ACC112 (cell line): ENCODE measurements at regions not wholly inside any gene's neighbourhood (a gene's known extent, or its start where the extent isn't known, plus 50 kb on each side); places are given as distances from the start of the nearest gene placed in this dataset.

ENCODE experiments used
- H2AFZ ChIP-seq: fragments of 200-600 bp; sonication (generic); one replicate; pipeline ENCODE4 v1.6.0; 2017; ENCODE audit warnings: antibody characterized with exemption, low read length; ENCODE audit not compliant: unreplicated experiment
- H3K27ac ChIP-seq: fragments of 200-600 bp; sonication (generic); 2 replicates; pipeline ENCODE4 v1.5.1; 2014; ENCODE audit warnings: low read depth, mild to moderate bottlenecking, antibody characterized with exemption, low read length, moderate library complexity
- H3K27me3 ChIP-seq: fragments of 200-600 bp; sonication (generic); 2 replicates; pipeline ENCODE4 v1.6.1; 2014; ENCODE audit warnings: mild to moderate bottlenecking, antibody characterized with exemption, low read length, moderate library complexity, mixed read lengths; ENCODE audit not compliant: insufficient read depth
- H3K36me3 ChIP-seq: fragments of 200-600 bp; sonication (generic); 2 replicates; pipeline ENCODE4 v1.6.1; 2016; ENCODE audit warnings: mild to moderate bottlenecking, antibody characterized with exemption, low read length, moderate library complexity, mixed read lengths; ENCODE audit not compliant: insufficient read depth
- H3K4me1 ChIP-seq: fragments of 200-600 bp; sonication (generic); one replicate; pipeline ENCODE4 v1.6.1; 2016; ENCODE audit warnings: low read length, mixed read lengths; ENCODE audit not compliant: insufficient read depth, unreplicated experiment, control insufficient read depth
- H3K4me3 ChIP-seq: fragments of 200-600 bp; sonication (generic); 2 replicates; pipeline ENCODE4 v1.5.1; 2014; ENCODE audit warnings: mild to moderate bottlenecking, low read depth, low read length
- H3K79me2 ChIP-seq: fragments of 200-600 bp; sonication (generic); one replicate; pipeline ENCODE4 v1.6.0; 2016; ENCODE audit warnings: low read length; ENCODE audit not compliant: control insufficient read depth, unreplicated experiment, insufficient read depth

DNA sequence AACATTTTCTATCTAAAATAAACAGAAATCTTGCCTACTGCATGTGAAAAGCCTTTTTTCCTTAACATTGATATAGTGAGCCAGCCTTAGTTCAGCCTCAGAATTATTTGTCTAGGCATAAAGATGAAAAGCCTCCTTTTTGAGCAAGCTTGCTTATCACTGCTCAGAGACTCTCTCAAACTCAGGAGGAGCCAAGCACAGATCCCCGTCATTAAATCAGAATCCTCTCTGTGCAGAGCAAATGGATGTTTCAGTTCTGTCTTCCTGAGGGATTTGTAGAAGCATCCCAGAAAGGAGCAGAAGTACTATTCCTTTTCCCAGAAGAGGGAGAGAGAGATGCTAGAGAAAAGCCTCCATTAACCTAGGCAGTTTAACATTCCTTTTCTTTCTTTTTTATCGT is 186.9 kb upstream of the LNX1 start:
- Histone ChIP-seq H3K4me1 (peaks cover 45% of the 10 kb centered on the region), H2AFZ (peak overlapping the region; percentile 58), H3K4me3 (peak overlapping the region; percentile 17), H3K27ac (peak overlapping the region; percentile 61), H3K27me3 (no peaks in the 10 kb centered on the region), H3K79me2 (no peaks in the 10 kb centered on the region), H3K36me3 (no peaks in the 10 kb centered on the region)

DNA sequence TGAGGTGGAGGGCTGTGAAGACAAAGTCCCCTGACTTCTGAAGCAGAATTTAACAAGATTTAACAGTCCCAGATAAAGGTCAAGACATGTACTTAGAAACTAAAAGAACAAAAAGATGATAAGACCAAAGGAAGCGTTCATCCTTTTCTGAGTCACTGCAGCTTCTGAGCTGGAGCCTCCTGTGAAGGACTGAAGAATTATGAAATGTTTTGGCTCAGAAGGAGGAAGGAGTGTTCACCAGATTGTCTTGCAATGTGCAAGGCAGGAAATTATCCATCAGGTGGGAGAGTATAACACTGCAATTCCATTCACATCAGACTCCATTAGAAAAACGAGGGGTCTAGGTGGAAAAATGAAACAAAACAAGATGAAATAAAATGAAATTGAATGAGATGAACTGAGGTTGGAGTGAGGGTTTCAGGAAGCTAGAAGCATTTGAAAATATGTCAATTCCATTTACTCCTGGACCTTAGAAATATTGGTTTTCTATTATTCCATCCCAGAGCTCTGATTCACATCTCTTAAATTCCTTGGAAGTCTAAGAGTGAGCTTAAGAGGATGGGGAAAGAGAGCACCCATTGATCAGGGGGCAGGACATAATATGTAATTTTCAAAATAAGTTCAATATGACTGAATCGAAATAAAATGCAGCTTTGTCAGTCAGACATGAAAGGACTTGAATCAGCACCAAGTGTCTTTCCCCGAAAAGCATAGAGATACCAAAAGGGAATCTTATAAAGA is 186.1 kb upstream of the LNX1 start:
- Histone ChIP-seq H3K36me3 (no peaks in the 10 kb centered on the region), H3K4me1 (peaks cover 38% of the 10 kb centered on the region), H3K4me3 (peak overlapping the region; percentile 17; the same call in 1 of the 2 replicates), H2AFZ (peak overlapping the region; percentile 58), H3K79me2 (no peaks in the 10 kb centered on the region), H3K27ac (peak overlapping the region; percentile 61), H3K27me3 (no peaks in the 10 kb centered on the region)

DNA sequence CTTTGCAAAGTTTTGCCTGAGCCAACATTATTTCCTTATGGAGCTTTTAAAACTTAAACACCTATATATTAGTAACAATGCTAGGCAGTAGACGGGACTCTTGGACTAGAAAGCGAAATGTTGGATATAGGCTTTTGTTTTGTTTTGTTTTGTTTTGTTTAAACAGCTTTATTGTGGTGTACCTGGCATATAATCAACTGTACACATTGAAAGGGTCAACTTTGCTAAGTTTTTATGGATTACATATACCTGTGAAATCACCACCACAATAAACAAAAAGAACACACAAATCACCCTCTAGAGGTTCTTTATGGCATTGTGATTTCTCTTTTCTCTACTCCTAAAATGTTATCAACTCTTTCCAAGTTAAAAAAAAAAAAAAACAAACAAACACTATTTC is 184.9 kb upstream of the LNX1 start:
- H2AFZ ChIP-seq = no peak overlapping the region
- no peaks in the 10 kb centered on the region for H3K36me3 ChIP-seq
- H3K27ac ChIP-seq = no peak overlapping the region

DNA sequence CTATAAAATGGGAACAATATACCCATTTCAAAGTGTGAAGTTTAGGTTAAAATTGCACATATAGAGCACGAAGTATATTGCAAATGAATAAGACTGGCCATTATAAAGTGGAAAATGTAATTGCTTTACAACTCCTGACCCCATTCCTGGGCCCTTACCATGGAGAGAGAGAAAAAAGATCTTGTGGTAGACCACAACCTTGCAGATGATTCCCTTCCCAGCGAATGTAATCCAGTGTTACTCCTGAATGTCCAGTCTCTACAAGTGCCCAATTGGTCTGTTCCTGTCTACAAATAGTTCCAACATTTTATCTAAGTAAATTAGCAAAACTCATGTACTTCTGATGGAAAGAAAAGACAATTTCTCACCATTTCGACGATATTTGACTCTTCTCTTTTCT is 184.1 kb upstream of the LNX1 start:
- no peaks in the 10 kb centered on the region for H3K79me2 ChIP-seq

More for the DNA sequence above, 184.9 kb upstream of the LNX1 start:
- H3K4me3 ChIP-seq = no peak overlapping the region
- H3K27me3 ChIP-seq = no peaks in the 10 kb centered on the region
- peaks cover 27% of the 10 kb centered on the region for H3K4me1 ChIP-seq
- H3K79me2 ChIP-seq = no peaks in the 10 kb centered on the region

DNA sequence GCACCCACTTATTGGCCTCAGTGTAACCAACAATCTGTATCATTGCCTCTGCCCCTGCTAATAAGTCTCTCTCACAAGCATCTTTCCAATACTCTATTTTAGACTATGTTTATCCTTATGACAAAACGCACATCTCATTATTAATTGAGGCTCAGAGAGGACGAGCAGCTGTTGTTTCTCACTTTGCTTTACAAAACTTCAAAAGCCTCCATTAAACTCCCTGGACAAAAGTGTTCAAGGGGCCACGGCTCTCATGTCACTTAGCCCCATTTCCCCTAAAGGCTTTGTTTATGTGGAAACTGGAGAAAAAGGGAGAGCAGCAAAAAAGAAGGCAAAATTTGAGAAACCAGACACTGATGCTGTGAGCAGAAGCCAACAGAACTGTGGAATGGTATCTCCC is 180.0 kb upstream of the LNX1 start:
- Histone ChIP-seq H3K27me3 (no peaks in the 10 kb centered on the region), H3K79me2 (no peaks in the 10 kb centered on the region), H3K36me3 (no peaks in the 10 kb centered on the region), H3K4me3 (no peak overlapping the region), H3K4me1 (peaks cover 21% of the 10 kb centered on the region), H3K27ac (no peak overlapping the region), H2AFZ (no peak overlapping the region)

More for the DNA sequence above, 184.1 kb upstream of the LNX1 start:
- Histone ChIP-seq H3K4me3 (no peak overlapping the region), H3K27me3 (no peaks in the 10 kb centered on the region), H3K4me1 (peaks cover 21% of the 10 kb centered on the region), H3K36me3 (no peaks in the 10 kb centered on the region), H2AFZ (no peak overlapping the region), H3K27ac (no peak overlapping the region)

GRCh38 chr4:53767482-53767881 is 176.2 kb upstream of the LNX1 start:
- H3K79me2 ChIP-seq = no peaks in the 10 kb centered on the region
- peaks cover 57% of the 10 kb centered on the region for H3K4me1 ChIP-seq
- H3K27me3 ChIP-seq = no peaks in the 10 kb centered on the region
- H3K27ac ChIP-seq = peak overlapping the region; percentile 48
- H2AFZ ChIP-seq = peak overlapping the region; percentile 10
- H3K36me3 ChIP-seq = no peaks in the 10 kb centered on the region
- H3K4me3 ChIP-seq = no peak overlapping the region

- Histone ChIP-seq H2AFZ (peak overlapping the region; percentile 97), H3K79me2 (no peaks in the 10 kb centered on the region), H3K27me3 (no peaks in the 10 kb centered on the region), H3K36me3 (no peaks in the 10 kb centered on the region), H3K27ac (peak overlapping the region; percentile 50), H3K4me1 (peaks cover 57% of the 10 kb centered on the region), H3K4me3 (peak overlapping the region; percentile 65)
Observed at GRCh38 chr4:53764761-53765490, 173.6 kb upstream of the LNX1 start.

- Histone ChIP-seq H2AFZ (peak overlapping the region; percentile 97), H3K27ac (peak overlapping the region; percentile 50), H3K4me3 (no peak overlapping the region), H3K36me3 (no peaks in the 10 kb centered on the region), H3K4me1 (peaks cover 57% of the 10 kb centered on the region), H3K27me3 (no peaks in the 10 kb centered on the region), H3K79me2 (no peaks in the 10 kb centered on the region)
Observed at GRCh38 chr4:53763813-53764597, 172.7 kb upstream of the LNX1 start.

- Histone ChIP-seq H3K4me1 (no peaks in the 10 kb centered on the region), H3K27me3 (no peaks in the 10 kb centered on the region), H3K4me3 (no peak overlapping the region), H3K79me2 (no peaks in the 10 kb centered on the region), H3K27ac (no peak overlapping the region), H2AFZ (no peak overlapping the region), H3K36me3 (no peaks in the 10 kb centered on the region; the same call in 1 of the 2 replicates)
Observed at GRCh38 chr4:53755656-53756055, 164.4 kb upstream of the LNX1 start.

DNA sequence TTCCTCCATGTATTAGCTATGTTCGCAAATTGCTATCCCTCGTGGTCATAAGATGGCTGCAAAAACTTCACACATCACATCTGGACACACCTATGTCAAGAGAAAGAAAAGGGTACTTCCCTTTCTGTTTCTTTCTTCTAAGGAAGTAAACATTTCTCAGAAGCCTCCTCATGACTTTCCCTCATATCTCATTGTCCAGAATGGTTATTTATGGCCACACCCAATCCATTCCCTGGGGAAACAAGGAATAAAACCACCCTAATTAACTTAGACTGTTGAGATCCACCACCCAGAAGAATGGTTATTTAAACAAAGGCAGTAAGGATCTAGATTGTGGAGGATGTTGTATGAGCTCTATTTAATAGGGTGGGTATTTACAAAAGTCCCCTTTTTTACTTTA is 160.8 kb upstream of the LNX1 start:
- Histone ChIP-seq H2AFZ (no peak overlapping the region), H3K27me3 (no peaks in the 10 kb centered on the region), H3K79me2 (no peaks in the 10 kb centered on the region), H3K36me3 (no peaks in the 10 kb centered on the region; the same call in 1 of the 2 replicates), H3K4me3 (no peak overlapping the region), H3K4me1 (no peaks in the 10 kb centered on the region), H3K27ac (no peak overlapping the region)
